Natural killer cell (primary cell): ENCODE measurements at regions not wholly inside any gene's neighbourhood (a gene's known extent, or its start where the extent isn't known, plus 50 kb on each side); places are given as distances from the start of the nearest gene placed in this dataset.

ENCODE experiments used
- ATAC-seq, 3 donors: fragments of 150-1000 bp in 2 of 3; fragments of 200-7000 bp in 1 of 3; cut with Tn5 transposase; 1 replicate in 1 of 3; 2 replicates in 2 of 3; pipeline ENCODE4 v1.10.0; 2021; ENCODE audit warnings: mild to moderate bottlenecking in 2 of 3, moderate library complexity in 2 of 3
- DNase-seq, 2 donors: peaks; one replicate each; pipeline versions ENCODE4 v3.0.0 to v3.0.0-alpha.2; 2013 to 2021; ENCODE audit warnings: mixed read lengths in 1 of 2
- H3K27ac ChIP-seq: one replicate; pipeline ENCODE4 v1.5.1; 2013; ENCODE audit warnings: mild to moderate bottlenecking, low read length
- H3K27me3 ChIP-seq: one replicate; pipeline ENCODE4 v1.6.1; 2013; ENCODE audit warnings: low read length; ENCODE audit not compliant: control insufficient read depth, insufficient read depth
- H3K36me3 ChIP-seq: one replicate; pipeline ENCODE4 v1.6.1; 2013; ENCODE audit warnings: low read length; ENCODE audit not compliant: control insufficient read depth, insufficient read depth
- H3K4me1 ChIP-seq: one replicate; pipeline ENCODE4 v1.6.1; 2013; ENCODE audit warnings: low read length; ENCODE audit not compliant: control insufficient read depth, insufficient read depth
- H3K4me3 ChIP-seq: one replicate; pipeline ENCODE4 v1.5.1; 2013; ENCODE audit warnings: low read length
- H3K9me3 ChIP-seq: one replicate; pipeline ENCODE4 v1.6.1; 2013; ENCODE audit warnings: low read length; ENCODE audit not compliant: control insufficient read depth, insufficient read depth
- H3K27ac Mint-ChIP-seq, 2 donors: one replicate each; pipeline ENCODE4 v1.8.0; 2022; ENCODE audit warnings: mild to moderate bottlenecking in 2 of 2, mixed read lengths in 2 of 2, moderate library complexity in 1 of 2
- H3K27me3 Mint-ChIP-seq, 2 donors: one replicate each; pipeline ENCODE4 v1.8.0; 2022; ENCODE audit warnings: low read depth in 2 of 2, mixed read lengths in 2 of 2
- H3K36me3 Mint-ChIP-seq: one replicate; pipeline ENCODE4 v1.8.0; 2022; ENCODE audit warnings: mixed read lengths
- H3K4me1 Mint-ChIP-seq, 2 donors: one replicate each; pipeline ENCODE4 v1.8.0; 2022; ENCODE audit warnings: mixed read lengths in 2 of 2
- H3K4me3 Mint-ChIP-seq: one replicate; pipeline ENCODE4 v1.8.0; 2022; ENCODE audit warnings: mild to moderate bottlenecking, moderate library complexity, mixed read lengths
- H3K9me3 Mint-ChIP-seq, 2 donors: one replicate each; pipeline ENCODE4 v1.8.0; 2022; ENCODE audit warnings: mixed read lengths in 2 of 2
- CTCF ChIP-seq: fragments of 200-600 bp; IDR thresholded peaks from one replicate; pipeline ENCODE4 v1.8.0; 2022; ENCODE audit warnings: antibody characterized with exemption
- WGBS: methylation state at CpG from one replicate; pipeline ENCODE4 v1.1.7; 2013; ENCODE audit warnings: missing lambda C conversion rate; ENCODE audit not compliant: insufficient coverage; 5-methylcytosine and 5-hydroxymethylcytosine counted together
- intact Hi-C: fragments of 100-400 bp; cut with micrococcal nuclease; formaldehyde crosslinking; loops from one replicate; pipeline ENCODE4 v1.14.2; 2022

- Histone ChIP-seq H3K9me3 (no peaks in the 10 kb centered on the region), H3K36me3 (no peaks in the 10 kb centered on the region), H3K4me1 (no peaks in the 10 kb centered on the region), H3K4me3 (no peak overlapping the region), H3K27me3 (no peaks in the 10 kb centered on the region), H3K27ac (no peak overlapping the region)
- intact Hi-C loops: no loop called here
- Mint-ChIP-seq H3K27ac (no peak overlapping the region), H3K4me1 (no peaks in the 10 kb centered on the region), H3K4me3 (no peak overlapping the region), H3K36me3 (no peaks in the 10 kb centered on the region), H3K27me3 (peaks cover 9 to 11% of the 10 kb centered on the region in 2 donors), H3K9me3 (no peaks in the 10 kb centered on the region)
- WGBS: 83% methylated on average over 1 of the region's 1 CpG
- ATAC-seq (no peak), DNase-seq (no peak)
- TF ChIP-seq CTCF: no peak
Observed at GRCh38 chr7:25711940-25712339, 440.1 kb upstream of the NFE2L3 start.

- Histone ChIP-seq H3K9me3 (no peaks in the 10 kb centered on the region), H3K4me3 (no peak overlapping the region), H3K27ac (no peak overlapping the region), H3K4me1 (no peaks in the 10 kb centered on the region), H3K27me3 (no peaks in the 10 kb centered on the region), H3K36me3 (no peaks in the 10 kb centered on the region)
- H3K9me3 Mint-ChIP-seq: no peaks in the 10 kb centered on the region
- H3K27me3 Mint-ChIP-seq: peaks cover 11 to 12% of the 10 kb centered on the region in 2 donors
- TF ChIP-seq CTCF: no peak
- H3K4me1 Mint-ChIP-seq: no peaks in the 10 kb centered on the region
- H3K4me3 Mint-ChIP-seq: no peak overlapping the region
- no peaks in the 10 kb centered on the region for H3K36me3 Mint-ChIP-seq
- 55% methylated on average over 1 of the region's 1 CpG for WGBS
- ATAC-seq: no peak
- no peak overlapping the region for H3K27ac Mint-ChIP-seq
- intact Hi-C loops: no loop called here
- no peak for DNase-seq
Observed at GRCh38 chr7:25712500-25712899, 439.5 kb upstream of the NFE2L3 start.

GRCh38 chr7:25714013-25714412 is 438.0 kb upstream of the NFE2L3 start:
- Mint-ChIP-seq H3K27ac (no peak overlapping the region), H3K4me1 (no peaks in the 10 kb centered on the region), H3K36me3 (no peaks in the 10 kb centered on the region), H3K9me3 (no peaks in the 10 kb centered on the region), H3K27me3 (peaks cover 10 to 11% of the 10 kb centered on the region in 2 donors), H3K4me3 (no peak overlapping the region)
- no peaks in the 10 kb centered on the region for H3K36me3 ChIP-seq
- no peaks in the 10 kb centered on the region for H3K4me1 ChIP-seq
- no peak overlapping the region for H3K4me3 ChIP-seq
- intact Hi-C loops: no loop called here
- no peak for TF ChIP-seq CTCF
- no peaks in the 10 kb centered on the region for H3K27me3 ChIP-seq
- H3K9me3 ChIP-seq: no peaks in the 10 kb centered on the region
- 89% methylated on average over 3 of the region's 5 CpGs for WGBS
- H3K27ac ChIP-seq: no peak overlapping the region
- no peak for DNase-seq
- ATAC-seq: no peak

- ATAC-seq (no peak), DNase-seq (no peak)
- no peak for TF ChIP-seq CTCF
- WGBS: 75% methylated on average over 6 of the region's 6 CpGs
- H3K9me3 ChIP-seq: no peaks in the 10 kb centered on the region
- intact Hi-C loops: no loop called here
- H3K27ac ChIP-seq: no peak overlapping the region
- no peaks in the 10 kb centered on the region for H3K36me3 ChIP-seq
- no peaks in the 10 kb centered on the region for H3K4me1 Mint-ChIP-seq
- no peaks in the 10 kb centered on the region for H3K27me3 ChIP-seq
- no peaks in the 10 kb centered on the region for H3K4me1 ChIP-seq
- peaks cover 6 to 10% of the 10 kb centered on the region in 2 donors for H3K27me3 Mint-ChIP-seq
- H3K4me3 ChIP-seq: no peak overlapping the region
- H3K27ac Mint-ChIP-seq: no peak overlapping the region
- H3K4me3 Mint-ChIP-seq: no peak overlapping the region
- H3K36me3 Mint-ChIP-seq: no peaks in the 10 kb centered on the region
- H3K9me3 Mint-ChIP-seq: no peaks in the 10 kb centered on the region
Observed at GRCh38 chr7:25716421-25716820, 435.6 kb upstream of the NFE2L3 start.
